NCI-H526 treated with DMSO at 0.1 percent for 48 hours (cell line): ENCODE measurements at regions not wholly inside any gene's neighbourhood (a gene's known extent, or its start where the extent isn't known, plus 50 kb on each side); places are given as distances from the start of the nearest gene placed in this dataset.
"Not testable (repeated sequence)": the region's sequence is repeated elsewhere in the genome, so short reads cannot be mapped to it uniquely, and the experiment has no call there.

Experiments used
- DNase-seq: peaks from one replicate; lab custom pipeline; 2025; lab: John Stamatoyannopoulos, UW

- DNase-seq: no peak
These were observed 1490.7 kb downstream of the SUCLG1 start for GRCh38 chr2:82968358-82968757.

GRCh38 chr2:82964341-82964740 is 1494.7 kb downstream of the SUCLG1 start:
- no peak for DNase-seq

GRCh38 chr2:82959727-82960126 is 1499.4 kb downstream of the SUCLG1 start:
- DNase-seq: no peak

- DNase-seq: no peak
These were observed 1504.2 kb downstream of the SUCLG1 start for GRCh38 chr2:82954868-82955267.

GRCh38 chr2:82939211-82939610 is 1519.9 kb downstream of the SUCLG1 start:
- DNase-seq: no peak

GRCh38 chr2:82938321-82938845 is 1520.7 kb downstream of the SUCLG1 start:
- not testable (repeated sequence) for DNase-seq

GRCh38 chr2:82913566-82913965 is 1545.5 kb downstream of the SUCLG1 start:
- no peak for DNase-seq

GRCh38 chr2:82896117-82896516 is 1563.0 kb downstream of the SUCLG1 start:
- DNase-seq: no peak

- DNase-seq: no peak
These were observed 1565.9 kb downstream of the SUCLG1 start for GRCh38 chr2:82893190-82893589.

GRCh38 chr2:82879803-82880202 is 1579.3 kb downstream of the SUCLG1 start:
- DNase-seq: no peak

- DNase-seq: no peak
These were observed 1583.2 kb downstream of the SUCLG1 start for GRCh38 chr2:82875858-82876257.

- DNase-seq: no peak
These were observed 1601.1 kb downstream of the SUCLG1 start for GRCh38 chr2:82857967-82858366.

- DNase-seq: no peak
These were observed 1605.8 kb downstream of the SUCLG1 start for GRCh38 chr2:82853299-82853698.

GRCh38 chr2:82852787-82853186 is 1606.3 kb downstream of the SUCLG1 start:
- DNase-seq: no peak

- DNase-seq: no peak
These were observed 1610.8 kb downstream of the SUCLG1 start for GRCh38 chr2:82848285-82848684.

- DNase-seq: no peak
These were observed 1620.0 kb downstream of the SUCLG1 start for GRCh38 chr2:82839036-82839435.

- no peak for DNase-seq
These were observed 1621.3 kb downstream of the SUCLG1 start for GRCh38 chr2:82837588-82838304.

- DNase-seq: no peak
These were observed 1624.2 kb downstream of the SUCLG1 start for GRCh38 chr2:82834893-82835292.

- no peak for DNase-seq
These were observed 1631.7 kb downstream of the SUCLG1 start for GRCh38 chr2:82827426-82827825.

- DNase-seq: no peak
These were observed 1632.6 kb downstream of the SUCLG1 start for GRCh38 chr2:82826437-82826836.

- DNase-seq: no peak
These were observed 1633.5 kb downstream of the SUCLG1 start for GRCh38 chr2:82825410-82826090.

GRCh38 chr2:82823892-82824291 is 1635.2 kb downstream of the SUCLG1 start:
- no peak for DNase-seq

GRCh38 chr2:82819951-82820350 is 1639.1 kb downstream of the SUCLG1 start:
- no peak for DNase-seq
